GM13976 (cell line): ENCODE measurements at regions not wholly inside any gene's neighbourhood (a gene's known extent, or its start where the extent isn't known, plus 50 kb on each side); places are given as distances from the start of the nearest gene placed in this dataset.

ENCODE experiments used
- DNase-seq: peaks from one replicate; pipeline ENCODE4 v3.0.0; 2012; ENCODE audit warnings: low spot score
- in situ Hi-C: fragments of 300-500 bp; cut with MboI; formaldehyde crosslinking; loops from one replicate; pipeline ENCODE4 v1.12.0; 2022; ENCODE audit warnings: low sequenced_read_pairs, mixed read lengths, inconsistent platforms; ENCODE audit not compliant: unreplicated experiment
- TF ChIP-seq, protein P1 (sequence below): IDR thresholded peaks from 2 replicates; pipeline ENCODE4 v1.5.1; 2012; ENCODE audit warnings: borderline replicate concordance, mild to moderate bottlenecking; ENCODE audit not compliant: insufficient read depth; ENCODE audit errors: extremely low read depth, missing control alignments, control extremely low read depth

DNA sequence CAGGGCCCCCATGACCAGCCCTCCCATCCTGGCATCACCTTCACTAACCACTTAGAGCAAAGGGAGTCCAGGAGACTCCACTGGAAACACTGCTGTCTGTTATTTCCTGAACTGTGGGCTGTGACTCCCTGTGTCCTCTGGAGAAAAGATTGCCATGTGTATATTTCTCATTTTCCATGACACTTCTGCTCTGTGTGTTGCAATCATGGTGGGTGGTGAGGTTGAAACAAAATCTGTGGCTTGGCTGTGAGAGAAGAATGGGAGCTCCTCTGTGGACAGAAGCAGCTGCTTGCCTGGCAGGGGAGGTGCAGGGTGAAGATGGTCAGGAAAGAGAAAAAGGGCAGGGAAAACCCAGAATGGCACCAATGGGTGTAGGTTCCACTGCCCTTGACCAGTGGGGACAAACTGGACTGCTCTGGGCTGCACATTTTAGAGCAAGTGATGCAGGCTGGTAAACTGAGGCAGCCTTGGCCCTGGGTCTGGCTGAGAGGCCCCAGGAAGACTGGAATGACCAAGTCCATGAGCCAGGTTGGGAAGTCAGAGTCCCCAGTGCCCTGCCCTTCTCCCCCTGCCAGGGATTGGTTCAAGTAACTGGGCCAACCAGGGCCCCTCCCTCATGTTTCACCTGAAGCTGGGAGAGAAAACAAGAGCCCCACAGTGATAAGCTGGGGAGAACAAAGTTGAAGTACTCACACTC lies 314.3 kb downstream of the C16orf95 start:
- in situ Hi-C loops: no loop called here
- no peak for DNase-seq
- TF ChIP-seq, protein P1, sequence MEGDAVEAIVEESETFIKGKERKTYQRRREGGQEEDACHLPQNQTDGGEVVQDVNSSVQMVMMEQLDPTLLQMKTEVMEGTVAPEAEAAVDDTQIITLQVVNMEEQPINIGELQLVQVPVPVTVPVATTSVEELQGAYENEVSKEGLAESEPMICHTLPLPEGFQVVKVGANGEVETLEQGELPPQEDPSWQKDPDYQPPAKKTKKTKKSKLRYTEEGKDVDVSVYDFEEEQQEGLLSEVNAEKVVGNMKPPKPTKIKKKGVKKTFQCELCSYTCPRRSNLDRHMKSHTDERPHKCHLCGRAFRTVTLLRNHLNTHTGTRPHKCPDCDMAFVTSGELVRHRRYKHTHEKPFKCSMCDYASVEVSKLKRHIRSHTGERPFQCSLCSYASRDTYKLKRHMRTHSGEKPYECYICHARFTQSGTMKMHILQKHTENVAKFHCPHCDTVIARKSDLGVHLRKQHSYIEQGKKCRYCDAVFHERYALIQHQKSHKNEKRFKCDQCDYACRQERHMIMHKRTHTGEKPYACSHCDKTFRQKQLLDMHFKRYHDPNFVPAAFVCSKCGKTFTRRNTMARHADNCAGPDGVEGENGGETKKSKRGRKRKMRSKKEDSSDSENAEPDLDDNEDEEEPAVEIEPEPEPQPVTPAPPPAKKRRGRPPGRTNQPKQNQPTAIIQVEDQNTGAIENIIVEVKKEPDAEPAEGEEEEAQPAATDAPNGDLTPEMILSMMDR: no peak

DNA sequence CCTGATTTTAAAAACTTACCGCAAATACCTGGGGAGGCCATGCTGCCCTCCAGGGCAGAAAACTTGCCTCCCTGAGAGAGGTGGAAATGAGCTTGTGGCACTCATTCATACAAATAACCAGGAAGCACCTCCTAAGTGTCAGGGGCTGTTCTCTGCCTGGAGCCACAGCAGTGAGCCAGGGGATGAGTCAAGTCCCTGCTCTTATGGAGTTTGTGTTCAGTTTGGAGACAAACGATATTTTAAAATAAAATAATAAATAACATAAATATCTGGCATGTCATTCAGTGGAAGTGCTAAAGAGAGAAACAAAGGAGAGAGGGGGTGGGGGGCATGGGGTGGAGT lies 313.8 kb downstream of the C16orf95 start:
- DNase-seq: no peak
- in situ Hi-C loops: no loop called here
- TF ChIP-seq, protein P1: no peak

DNA sequence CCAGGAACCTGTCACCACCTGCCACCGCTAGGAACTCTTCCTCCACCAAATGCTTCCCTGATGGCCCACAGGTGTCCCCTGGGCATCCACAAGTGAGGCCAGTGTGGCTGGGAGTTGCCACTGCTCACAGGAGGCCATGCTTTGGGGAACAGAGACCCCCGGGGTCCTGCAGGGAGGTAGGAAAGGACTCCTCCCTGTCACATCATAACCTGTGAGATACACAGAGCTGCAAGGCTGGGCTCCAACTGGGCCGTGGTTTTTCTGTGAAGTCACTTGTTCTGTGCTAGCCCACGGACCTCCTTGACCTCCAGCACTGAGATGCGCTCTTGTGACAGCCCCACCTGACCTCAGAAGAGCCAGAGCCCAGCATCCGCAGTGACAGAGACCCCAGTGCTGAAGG lies 311.2 kb downstream of the C16orf95 start:
- TF ChIP-seq, protein P1: no peak
- no peak for DNase-seq
- in situ Hi-C loops: no loop called here

DNA sequence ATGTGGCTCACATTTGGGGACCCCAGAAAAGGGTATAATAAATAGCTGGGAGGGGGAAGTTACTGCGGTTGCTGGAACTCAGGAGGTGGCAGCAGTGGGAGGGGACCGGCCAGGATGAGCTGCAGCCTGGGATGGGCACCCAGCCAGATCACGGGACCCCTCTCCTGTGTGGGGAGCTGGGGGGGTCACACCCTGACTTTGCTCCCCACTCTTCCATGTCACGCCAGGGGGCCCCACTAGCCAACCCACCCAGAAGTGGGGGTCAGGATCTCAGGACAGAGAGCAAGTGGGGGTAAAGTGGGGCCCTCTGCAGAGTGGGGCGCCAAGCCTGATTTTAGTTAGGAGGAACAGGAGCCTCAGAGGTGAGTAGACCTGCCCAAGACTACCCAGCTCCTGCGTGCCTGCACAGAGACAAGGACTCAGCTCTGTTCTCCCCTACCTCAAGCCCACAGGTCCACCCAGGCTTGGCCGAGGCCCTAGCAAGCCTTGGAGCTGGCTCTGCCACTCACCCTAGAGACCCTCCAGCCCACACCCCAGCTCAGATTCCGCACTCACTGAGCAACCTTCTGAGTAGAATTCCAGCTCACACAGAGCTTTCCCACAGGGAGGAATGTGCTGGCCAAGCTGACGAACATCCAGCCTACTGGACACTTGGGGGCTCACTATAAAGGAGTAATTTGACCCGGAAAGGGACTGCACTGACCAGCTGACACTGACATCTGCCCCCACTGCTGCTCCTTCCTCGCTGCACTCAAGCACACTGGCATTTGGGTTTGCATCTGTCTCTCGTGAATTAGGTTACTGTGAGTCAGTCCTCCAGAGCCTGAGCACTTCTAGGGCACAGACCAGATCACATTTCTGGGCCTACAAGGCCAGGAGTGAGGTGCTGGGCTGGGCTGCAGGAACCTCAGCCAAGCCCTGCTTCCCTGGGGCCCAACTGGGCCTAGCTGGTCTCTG lies 310.1 kb downstream of the C16orf95 start:
- TF ChIP-seq, protein P1: no peak
- in situ Hi-C loops: no loop called here
- DNase-seq: no peak

DNA sequence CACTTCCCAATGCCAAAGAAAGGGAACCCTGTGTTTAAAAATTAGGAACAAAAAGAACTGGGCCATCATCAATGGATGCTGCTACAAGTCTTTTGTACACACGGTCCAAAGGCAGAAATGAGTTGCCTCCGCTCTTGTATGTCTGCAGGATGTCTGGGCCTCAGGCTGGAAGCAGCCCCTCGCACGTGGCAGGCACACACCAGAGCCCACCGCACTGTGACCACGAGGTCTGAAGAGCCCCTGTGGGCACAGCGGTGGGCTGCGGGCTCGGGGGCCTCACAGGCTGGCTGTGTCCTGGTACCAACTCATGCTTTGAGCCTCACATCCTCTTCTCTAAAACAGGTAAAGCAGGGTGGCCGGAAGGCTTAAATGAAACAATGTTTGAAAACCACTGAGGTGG lies 309.3 kb downstream of the C16orf95 start:
- TF ChIP-seq, protein P1: no peak
- DNase-seq: no peak
- in situ Hi-C loops: no loop called here

DNA sequence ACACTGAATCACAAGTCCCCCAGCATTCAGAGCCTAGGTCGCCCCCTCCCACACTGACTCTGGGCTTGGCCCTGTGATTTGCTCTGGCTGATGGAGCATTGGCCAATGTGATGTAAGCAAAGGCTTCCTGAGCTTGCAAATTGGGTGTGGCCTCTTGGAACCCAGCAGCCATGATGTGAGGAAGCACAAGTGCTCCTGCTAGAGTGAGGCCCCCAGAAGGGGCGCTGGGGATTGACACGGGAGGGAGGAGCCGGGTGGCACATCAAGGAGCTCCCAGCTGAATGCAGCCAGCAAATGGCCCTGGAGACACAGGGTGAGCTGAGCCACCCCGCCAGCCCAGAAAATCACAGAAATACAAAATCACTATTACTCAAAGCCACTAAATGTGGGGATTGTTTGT lies 308.5 kb downstream of the C16orf95 start:
- TF ChIP-seq, protein P1: no peak
- in situ Hi-C loops: no loop called here
- DNase-seq: no peak
